MM.1S (cell line): ENCODE measurements at regions not wholly inside any gene's neighbourhood (a gene's known extent, or its start where the extent isn't known, plus 50 kb on each side); places are given as distances from the start of the nearest gene placed in this dataset.

Experiments used
- EZH2 ChIP-seq: fragments of 300-600 bp; sonication (generic); optimal IDR thresholded peaks from 2 replicates; pipeline ENCODE3; 2017; ENCODE audit warnings: low read depth, mild to moderate bottlenecking, antibody characterized with exemption, low read length, mixed read lengths
- EZH2phosphoT487 ChIP-seq: fragments of 300-600 bp; sonication (generic); IDR thresholded peaks from 2 replicates; pipeline ENCODE4 v1.6.1; 2018; ENCODE audit warnings: antibody characterized with exemption, low read length
- TF ChIP-seq, protein P1 (sequence below): fragments of 300-600 bp; sonication (generic); IDR thresholded peaks from 2 replicates; pipeline ENCODE4 v1.5.1; 2016; ENCODE audit warnings: antibody characterized with exemption, low read length, mixed read lengths

DNA sequence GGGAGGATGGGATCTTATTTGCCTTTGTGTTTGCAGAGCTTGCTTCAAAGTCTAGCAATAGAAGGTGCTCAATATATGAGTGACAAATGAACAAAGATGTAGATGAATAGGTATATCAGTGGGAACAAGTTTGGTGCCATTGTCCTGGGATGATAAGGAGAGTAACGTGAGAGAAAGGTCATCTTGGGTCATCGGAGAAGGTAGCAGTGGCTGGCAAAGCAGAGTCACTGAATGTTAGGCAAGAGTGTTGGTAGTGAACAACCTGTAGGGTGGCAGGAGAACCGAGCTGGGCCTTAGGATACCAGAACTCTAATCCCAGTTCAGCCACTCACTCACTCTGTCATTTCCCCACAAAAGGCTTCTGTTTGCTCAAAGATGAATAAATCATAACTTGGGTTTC lies 87.2 kb downstream of the CCDC71L start:
- TF ChIP-seq, protein P1, sequence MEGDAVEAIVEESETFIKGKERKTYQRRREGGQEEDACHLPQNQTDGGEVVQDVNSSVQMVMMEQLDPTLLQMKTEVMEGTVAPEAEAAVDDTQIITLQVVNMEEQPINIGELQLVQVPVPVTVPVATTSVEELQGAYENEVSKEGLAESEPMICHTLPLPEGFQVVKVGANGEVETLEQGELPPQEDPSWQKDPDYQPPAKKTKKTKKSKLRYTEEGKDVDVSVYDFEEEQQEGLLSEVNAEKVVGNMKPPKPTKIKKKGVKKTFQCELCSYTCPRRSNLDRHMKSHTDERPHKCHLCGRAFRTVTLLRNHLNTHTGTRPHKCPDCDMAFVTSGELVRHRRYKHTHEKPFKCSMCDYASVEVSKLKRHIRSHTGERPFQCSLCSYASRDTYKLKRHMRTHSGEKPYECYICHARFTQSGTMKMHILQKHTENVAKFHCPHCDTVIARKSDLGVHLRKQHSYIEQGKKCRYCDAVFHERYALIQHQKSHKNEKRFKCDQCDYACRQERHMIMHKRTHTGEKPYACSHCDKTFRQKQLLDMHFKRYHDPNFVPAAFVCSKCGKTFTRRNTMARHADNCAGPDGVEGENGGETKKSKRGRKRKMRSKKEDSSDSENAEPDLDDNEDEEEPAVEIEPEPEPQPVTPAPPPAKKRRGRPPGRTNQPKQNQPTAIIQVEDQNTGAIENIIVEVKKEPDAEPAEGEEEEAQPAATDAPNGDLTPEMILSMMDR: no peak
- TF ChIP-seq EZH2phosphoT487: no peak
- no peak for TF ChIP-seq EZH2
